Upper lobe of left lung (tissue), 4 donors: ENCODE measurements at regions not wholly inside any gene's neighbourhood (a gene's known extent, or its start where the extent isn't known, plus 50 kb on each side); places are given as distances from the start of the nearest gene placed in this dataset.

Experiments used
- CTCF ChIP-seq, 6 experiments: fragments of 450-650 bp in 4 of 6; fragments of 200-600 bp in 2 of 6; sonication (generic) in 2 of 6; IDR thresholded peaks; one replicate each; pipeline ENCODE4 v1.5.1; 2016 to 2019; ENCODE audit warnings: antibody characterized with exemption in 6 of 6
- EP300 ChIP-seq, 4 donors: sonication (generic); formaldehyde crosslinking; IDR thresholded peaks; one replicate each; pipeline ENCODE4 v1.5.1; 2017; ENCODE audit warnings: antibody characterized with exemption in 4 of 4, control low read depth in 2 of 4
- POLR2A ChIP-seq, 4 donors: fragments of 450-650 bp; IDR thresholded peaks; one replicate each; pipeline ENCODE4 v1.5.1; 2016 to 2017; ENCODE audit warnings: antibody characterized with exemption in 4 of 4, mild to moderate bottlenecking in 2 of 4

GRCh38 chr3:30103186-30103585, 503.2 kb upstream of the TGFBR2 start:
- TF ChIP-seq EP300 (IDR thresholded peaks at IDR 0.05) = no peak
- no peak for TF ChIP-seq POLR2A (IDR thresholded peaks at IDR 0.05)
- TF ChIP-seq CTCF (IDR thresholded peaks at IDR 0.05) = no peak
